PC-9 (cell line): ENCODE measurements at regions not wholly inside any gene's neighbourhood (a gene's known extent, or its start where the extent isn't known, plus 50 kb on each side); places are given as distances from the start of the nearest gene placed in this dataset.

ENCODE experiments used
- BruUV-seq: library from RNA; stranded (reverse); fragments of 400-500 nt; replicated peaks from 2 replicates; lab custom pipeline; 2021; lab: Mats Ljungman, UMichigan
- CTCF ChIA-PET: fragments of 300-600 bp; sonication (Branson Sonifier 250); formaldehyde crosslinking; loops from one replicate; lab custom pipeline; 2022; ENCODE audit warnings: antibody characterized with exemption; lab: Charles Lee
- POLR2A ChIA-PET: fragments of 300-600 bp; sonication (Branson Sonifier 250); formaldehyde crosslinking; loops from one replicate; lab custom pipeline; 2022; ENCODE audit warnings: antibody characterized with exemption; ENCODE audit not compliant: unreplicated experiment; lab: Charles Lee
- DNase-seq, 2 experiments: peaks; one replicate each; pipeline versions ENCODE4 v3.0.0 to v3.0.0-alpha.2; 2015 to 2022; ENCODE audit warnings: mixed read lengths in 1 of 2
- H2AFZ ChIP-seq: fragments of 200-600 bp; sonication (generic); 2 replicates; pipeline ENCODE4 v1.8.1; 2017; ENCODE audit warnings: antibody characterized with exemption
- H3F3A ChIP-seq: fragments of 200-600 bp; sonication (generic); 2 replicates; pipeline ENCODE4 v1.8.1; 2017; ENCODE audit warnings: antibody characterized with exemption, mild to moderate bottlenecking, low read depth; ENCODE audit not compliant: insufficient read depth
- H3K27ac ChIP-seq: fragments of 200-600 bp; sonication (generic); 2 replicates; pipeline ENCODE4 v1.6.1; 2016; ENCODE audit warnings: mixed run types
- H3K27me3 ChIP-seq: fragments of 200-600 bp; sonication (generic); 2 replicates; pipeline ENCODE4 v1.6.1; 2016; ENCODE audit warnings: low read depth, mixed run types; ENCODE audit not compliant: insufficient read depth
- H3K36me3 ChIP-seq: fragments of 200-600 bp; sonication (generic); 2 replicates; pipeline ENCODE4 v1.6.1; 2016; ENCODE audit warnings: low read depth, mixed run types
- H3K4me1 ChIP-seq: fragments of 200-600 bp; sonication (generic); replicated peaks from 2 replicates; pipeline ENCODE4 v1.6.1; 2016; ENCODE audit warnings: mixed run types; ENCODE audit not compliant: insufficient read depth
- H3K4me2 ChIP-seq: fragments of 200-600 bp; sonication (generic); 2 replicates; pipeline ENCODE4 v1.6.1; 2017; ENCODE audit warnings: mixed run types
- H3K4me3 ChIP-seq: fragments of 200-600 bp; sonication (generic); 2 replicates; pipeline ENCODE4 v1.6.1; 2016; ENCODE audit warnings: mixed run types
- H3K79me2 ChIP-seq: fragments of 200-600 bp; sonication (generic); 2 replicates; pipeline ENCODE4 v1.6.1; 2017; ENCODE audit warnings: low read depth, mixed run types
- H3K9me2 ChIP-seq: fragments of 200-600 bp; sonication (generic); 2 replicates; pipeline ENCODE4 v1.8.1; 2017; ENCODE audit warnings: mild to moderate bottlenecking; ENCODE audit not compliant: insufficient read depth
- H3K9me3 ChIP-seq: fragments of 200-600 bp; sonication (generic); 2 replicates; pipeline ENCODE4 v1.8.1; 2016; ENCODE audit warnings: low read depth; ENCODE audit not compliant: insufficient read depth
- H4K20me1 ChIP-seq: fragments of 200-600 bp; sonication (generic); 2 replicates; pipeline ENCODE4 v1.8.1; 2017; ENCODE audit not compliant: insufficient read depth
- EZH2 ChIP-seq: fragments of 200-600 bp; sonication (generic); IDR thresholded peaks from 2 replicates; pipeline ENCODE4 v1.8.0; 2017; ENCODE audit warnings: antibody characterized with exemption, low read depth
- intact Hi-C: fragments of 100-400 bp; cut with micrococcal nuclease; formaldehyde crosslinking; loops from one replicate; pipeline ENCODE4 v1.10.0; 2022; ENCODE audit not compliant: unreplicated experiment
- TF ChIP-seq, protein P1 (sequence below): fragments of 200-600 bp; sonication (generic); conservative IDR thresholded peaks from 2 replicates; pipeline ENCODE4 v1.6.1; 2017; ENCODE audit warnings: mixed run types, antibody characterized with exemption, mild to moderate bottlenecking, moderate library complexity

GRCh38 chr5:174570662-174571061 is 153.7 kb upstream of the MSX2 start:
- H4K20me1 ChIP-seq = no peaks in the 10 kb centered on the region
- CTCF ChIA-PET = no interaction called here
- TF ChIP-seq, protein P1, sequence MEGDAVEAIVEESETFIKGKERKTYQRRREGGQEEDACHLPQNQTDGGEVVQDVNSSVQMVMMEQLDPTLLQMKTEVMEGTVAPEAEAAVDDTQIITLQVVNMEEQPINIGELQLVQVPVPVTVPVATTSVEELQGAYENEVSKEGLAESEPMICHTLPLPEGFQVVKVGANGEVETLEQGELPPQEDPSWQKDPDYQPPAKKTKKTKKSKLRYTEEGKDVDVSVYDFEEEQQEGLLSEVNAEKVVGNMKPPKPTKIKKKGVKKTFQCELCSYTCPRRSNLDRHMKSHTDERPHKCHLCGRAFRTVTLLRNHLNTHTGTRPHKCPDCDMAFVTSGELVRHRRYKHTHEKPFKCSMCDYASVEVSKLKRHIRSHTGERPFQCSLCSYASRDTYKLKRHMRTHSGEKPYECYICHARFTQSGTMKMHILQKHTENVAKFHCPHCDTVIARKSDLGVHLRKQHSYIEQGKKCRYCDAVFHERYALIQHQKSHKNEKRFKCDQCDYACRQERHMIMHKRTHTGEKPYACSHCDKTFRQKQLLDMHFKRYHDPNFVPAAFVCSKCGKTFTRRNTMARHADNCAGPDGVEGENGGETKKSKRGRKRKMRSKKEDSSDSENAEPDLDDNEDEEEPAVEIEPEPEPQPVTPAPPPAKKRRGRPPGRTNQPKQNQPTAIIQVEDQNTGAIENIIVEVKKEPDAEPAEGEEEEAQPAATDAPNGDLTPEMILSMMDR = no peak
- no peak for TF ChIP-seq EZH2
- no peak for DNase-seq
- peaks cover 65% of the 10 kb centered on the region for H3K27me3 ChIP-seq
- no peak overlapping the region for H3K27ac ChIP-seq
- intact Hi-C loops = no loop called here
- no peaks in the 10 kb centered on the region for H3K9me2 ChIP-seq
- no peaks in the 10 kb centered on the region for H3K4me1 ChIP-seq
- no peak overlapping the region for H3K4me3 ChIP-seq
- no peaks in the 10 kb centered on the region for H3K9me3 ChIP-seq
- H2AFZ ChIP-seq = no peak overlapping the region
- no peaks in the 10 kb centered on the region for H3F3A ChIP-seq
- H3K79me2 ChIP-seq = no peaks in the 10 kb centered on the region
- no peak overlapping the region for H3K4me2 ChIP-seq
- no peaks in the 10 kb centered on the region for H3K36me3 ChIP-seq
- no TSS peak for BruUV-seq
- POLR2A ChIA-PET = no interaction called here

DNA sequence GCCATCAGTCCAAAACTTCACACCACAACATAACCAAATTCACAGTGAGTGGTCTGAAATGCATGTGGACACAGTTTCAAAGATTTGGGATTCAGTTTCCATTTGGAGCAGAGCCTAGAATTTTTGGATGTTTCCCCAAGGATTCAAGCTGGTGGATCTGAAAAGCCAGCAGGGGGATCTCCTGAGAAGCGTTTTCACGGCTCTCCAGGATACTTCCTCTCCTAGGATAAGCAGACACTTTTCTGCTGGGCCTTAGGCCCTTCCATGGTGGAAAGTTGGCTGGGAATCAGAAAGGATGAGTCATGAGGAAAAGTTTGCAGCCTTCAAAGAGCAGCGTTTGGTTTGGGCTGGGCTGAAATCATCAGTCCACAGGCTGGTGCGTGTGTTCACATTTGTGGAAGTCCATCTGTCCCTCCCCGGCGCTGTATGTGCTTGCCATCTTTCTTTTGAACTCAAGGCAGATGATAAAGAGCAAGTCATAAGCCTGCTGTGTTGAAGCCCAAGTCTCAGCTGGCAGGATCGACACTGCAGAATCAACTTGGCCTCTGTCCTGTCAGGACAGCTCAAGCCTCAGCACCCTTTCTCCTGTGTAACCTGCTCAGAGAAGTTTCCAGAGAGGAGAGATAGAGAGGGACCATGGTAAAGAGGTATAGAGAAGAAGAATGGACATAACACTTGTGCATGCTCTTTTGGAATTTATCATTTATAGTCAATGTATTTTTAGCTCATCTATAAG is 152.6 kb upstream of the MSX2 start:
- no peaks in the 10 kb centered on the region for H3K36me3 ChIP-seq
- intact Hi-C loops = no loop called here
- BruUV-seq = no TSS peak
- no peaks in the 10 kb centered on the region for H3K9me2 ChIP-seq
- no peaks in the 10 kb centered on the region for H3K4me1 ChIP-seq
- no peak overlapping the region for H3K27ac ChIP-seq
- TF ChIP-seq, protein P1 = no peak
- TF ChIP-seq EZH2 = no peak
- H3K4me2 ChIP-seq = no peak overlapping the region
- ChIA-PET CTCF (no interaction called here), POLR2A (no interaction called here)
- H3K27me3 ChIP-seq = peaks cover 69% of the 10 kb centered on the region
- H3K9me3 ChIP-seq = no peaks in the 10 kb centered on the region
- no peaks in the 10 kb centered on the region for H3F3A ChIP-seq
- H3K79me2 ChIP-seq = no peaks in the 10 kb centered on the region
- no peak overlapping the region for H2AFZ ChIP-seq
- peak; percentile 37 to 62 for DNase-seq
- H4K20me1 ChIP-seq = no peaks in the 10 kb centered on the region
- no peak overlapping the region for H3K4me3 ChIP-seq

DNA sequence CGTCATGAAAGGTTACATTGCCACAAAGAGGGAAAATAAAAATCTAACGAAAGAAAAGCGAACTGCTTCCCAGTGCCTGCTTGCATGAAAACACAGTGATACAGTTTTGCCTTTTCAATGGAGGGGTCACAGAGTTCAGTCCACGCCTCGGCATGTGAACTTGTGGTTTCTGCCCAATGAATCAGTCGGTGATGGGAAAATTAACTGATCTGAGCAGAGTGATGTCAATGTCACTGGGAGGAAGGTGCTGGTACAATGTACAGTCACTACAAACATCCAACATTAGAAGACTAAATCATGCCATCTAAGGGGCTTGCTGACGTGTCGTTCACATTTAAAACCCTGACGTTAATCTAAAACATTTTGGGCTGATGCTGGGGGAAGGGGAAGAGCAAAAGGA is 151.8 kb upstream of the MSX2 start:
- ChIA-PET CTCF (no interaction called here), POLR2A (no interaction called here)
- H3K9me3 ChIP-seq = no peaks in the 10 kb centered on the region
- H3K27me3 ChIP-seq = peaks cover 73% of the 10 kb centered on the region
- H3K36me3 ChIP-seq = no peaks in the 10 kb centered on the region
- H3K4me2 ChIP-seq = no peak overlapping the region
- intact Hi-C loops = no loop called here
- H3K4me3 ChIP-seq = no peak overlapping the region
- H4K20me1 ChIP-seq = no peaks in the 10 kb centered on the region
- no peaks in the 10 kb centered on the region for H3F3A ChIP-seq
- H3K9me2 ChIP-seq = no peaks in the 10 kb centered on the region
- no peak overlapping the region for H2AFZ ChIP-seq
- no peak for DNase-seq
- TF ChIP-seq EZH2 = no peak
- TF ChIP-seq, protein P1 = no peak
- H3K4me1 ChIP-seq = no peaks in the 10 kb centered on the region
- H3K27ac ChIP-seq = no peak overlapping the region
- no peaks in the 10 kb centered on the region for H3K79me2 ChIP-seq
- no TSS peak for BruUV-seq
